ENCODE measurements at regions not wholly inside any gene's neighbourhood (a gene's known extent, or its start where the extent isn't known, plus 50 kb on each side); places are given as distances from the start of the nearest gene placed in this dataset.
"Not testable (repeated sequence)": the region's sequence is repeated elsewhere in the genome, so short reads cannot be mapped to it uniquely, and the experiment has no call there.

DNA sequence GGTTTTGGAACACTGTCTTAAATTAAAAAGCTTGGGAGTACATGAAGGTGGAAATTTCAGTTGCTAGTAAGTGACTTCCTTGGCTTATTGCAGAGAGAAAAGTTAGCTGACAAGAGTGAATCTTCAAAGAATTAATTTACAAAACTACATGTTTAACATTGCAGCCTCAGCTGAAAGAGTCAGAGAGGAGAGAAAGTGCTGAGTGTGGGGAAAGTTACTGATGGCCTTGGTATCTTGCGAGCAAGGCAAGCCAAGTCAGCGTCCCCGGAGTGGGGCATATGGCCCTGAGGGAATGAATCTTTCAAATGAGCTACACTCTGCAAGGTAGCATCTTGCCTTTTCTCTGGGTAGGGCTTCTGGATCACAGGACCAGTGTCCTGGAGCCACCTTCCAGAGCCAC is 131.3 kb downstream of the LPIN1 start:
- DNase-seq: no peak

DNA sequence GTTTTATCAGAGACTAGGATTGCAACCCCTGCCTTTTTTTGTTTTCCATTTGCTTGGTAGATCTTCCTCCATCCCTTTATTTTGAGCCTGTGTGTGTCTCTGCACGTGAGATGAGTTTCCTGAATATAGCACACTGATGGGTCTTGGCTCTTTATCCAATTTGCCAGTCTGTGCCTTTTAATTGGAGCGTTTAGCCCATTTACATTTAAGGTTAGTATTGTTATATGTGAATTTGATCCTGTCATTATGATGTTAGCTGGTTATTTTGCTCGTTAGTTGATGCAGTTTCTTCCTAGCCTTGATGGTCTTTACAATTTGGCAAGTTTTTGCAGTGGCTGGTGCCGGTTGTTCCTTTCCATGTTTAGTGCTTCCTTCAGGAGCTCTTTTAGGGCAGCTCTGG is 138.8 kb downstream of the LPIN1 start:
- DNase-seq: not testable (repeated sequence)

DNA sequence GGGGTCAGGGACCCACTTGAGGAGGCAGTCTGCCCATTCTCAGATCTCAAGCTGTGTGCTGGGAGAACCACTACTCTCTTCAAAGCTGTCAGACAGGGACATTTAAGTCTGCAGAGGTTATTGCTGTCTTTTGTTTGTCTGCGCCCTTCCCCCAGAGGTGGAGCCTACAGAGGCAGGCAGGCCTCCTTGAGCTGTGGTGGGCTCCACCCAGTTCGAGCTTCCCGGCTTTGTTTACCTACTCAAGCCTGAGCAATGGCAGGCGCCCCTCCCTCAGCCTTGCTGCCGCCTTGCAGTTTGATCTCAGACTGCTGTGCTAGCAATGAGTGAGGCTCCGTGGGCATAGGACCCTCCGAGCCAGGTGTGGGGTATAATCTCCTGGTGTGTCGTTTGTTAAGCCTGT is 140.5 kb downstream of the LPIN1 start:
- peak in 1 of 2 experiments; percentile 34 for DNase-seq

DNA sequence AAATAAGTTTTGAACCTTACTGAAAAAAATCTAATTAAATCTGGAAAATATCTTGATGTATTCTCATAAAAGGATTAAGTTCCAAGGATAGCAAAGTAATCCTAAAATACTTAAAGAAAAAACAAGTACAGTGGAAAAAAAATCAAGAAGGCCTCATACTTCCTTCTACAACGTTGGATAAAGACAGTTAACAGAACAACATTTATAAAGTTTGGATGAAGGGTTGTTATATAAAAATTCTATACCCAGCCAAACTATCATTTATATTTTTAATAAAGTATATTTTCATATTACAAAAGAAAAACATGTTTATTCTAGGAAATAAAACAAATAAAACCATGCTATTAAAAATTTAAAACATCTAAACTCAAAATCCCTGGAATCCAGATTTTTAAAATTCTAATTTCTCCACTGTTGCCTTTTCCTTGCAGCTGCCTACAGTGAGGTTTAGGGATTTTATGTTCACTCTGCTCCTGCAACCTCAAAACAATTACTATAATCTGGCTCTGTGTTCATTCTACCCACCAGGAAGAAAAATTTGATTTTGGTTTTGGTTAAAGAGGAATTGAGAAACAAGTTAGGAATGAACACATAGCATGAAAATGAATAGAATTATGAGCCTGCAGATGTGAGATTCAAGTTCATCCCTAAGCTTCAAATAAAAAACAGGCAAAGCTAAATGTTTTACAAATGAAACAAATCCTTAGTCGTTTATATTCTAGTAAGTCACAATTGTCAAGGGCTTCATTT is 142.8 kb downstream of the LPIN1 start:
- no peak for DNase-seq

DNA sequence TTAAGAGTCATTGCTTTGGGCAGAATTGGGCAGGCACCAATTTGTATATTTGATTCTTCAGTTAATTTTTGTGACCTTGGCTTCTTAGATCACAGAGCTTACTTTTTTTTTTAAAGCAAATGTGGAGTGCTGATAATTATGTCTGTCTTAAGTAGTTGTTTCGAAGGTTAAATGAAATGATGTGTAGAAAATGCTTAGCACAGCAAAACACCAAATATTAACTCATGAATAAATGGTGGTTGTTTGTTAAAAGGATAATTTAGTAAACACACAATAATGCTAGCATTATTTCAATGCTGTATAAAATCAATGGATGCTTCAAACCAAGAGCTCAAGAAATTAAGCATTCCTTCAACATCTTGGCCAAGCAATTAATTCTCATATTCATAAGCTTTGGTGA is 143.4 kb downstream of the LPIN1 start:
- DNase-seq: no peak

DNA sequence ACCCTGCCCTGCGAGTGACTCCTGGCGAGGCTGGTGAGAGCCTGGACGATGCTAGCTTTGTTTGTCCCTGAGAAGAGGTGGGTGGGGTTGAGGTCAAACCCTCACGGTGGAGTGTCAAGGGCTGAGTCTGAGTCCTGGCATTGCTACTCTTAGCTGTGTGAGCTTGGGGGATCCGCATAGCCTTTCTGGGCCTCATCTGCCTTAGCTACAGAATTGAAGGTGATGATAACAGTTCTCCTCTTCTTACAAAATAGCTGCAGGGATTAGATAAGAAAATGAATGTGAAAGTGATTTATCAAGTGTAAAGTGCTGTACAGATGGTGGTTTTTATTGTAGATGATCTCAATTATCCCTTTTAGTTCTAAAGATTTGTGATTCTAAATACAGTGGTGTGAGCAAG is 144.6 kb downstream of the LPIN1 start:
- DNase-seq: peak in 1 of 2 experiments; percentile 9

DNA sequence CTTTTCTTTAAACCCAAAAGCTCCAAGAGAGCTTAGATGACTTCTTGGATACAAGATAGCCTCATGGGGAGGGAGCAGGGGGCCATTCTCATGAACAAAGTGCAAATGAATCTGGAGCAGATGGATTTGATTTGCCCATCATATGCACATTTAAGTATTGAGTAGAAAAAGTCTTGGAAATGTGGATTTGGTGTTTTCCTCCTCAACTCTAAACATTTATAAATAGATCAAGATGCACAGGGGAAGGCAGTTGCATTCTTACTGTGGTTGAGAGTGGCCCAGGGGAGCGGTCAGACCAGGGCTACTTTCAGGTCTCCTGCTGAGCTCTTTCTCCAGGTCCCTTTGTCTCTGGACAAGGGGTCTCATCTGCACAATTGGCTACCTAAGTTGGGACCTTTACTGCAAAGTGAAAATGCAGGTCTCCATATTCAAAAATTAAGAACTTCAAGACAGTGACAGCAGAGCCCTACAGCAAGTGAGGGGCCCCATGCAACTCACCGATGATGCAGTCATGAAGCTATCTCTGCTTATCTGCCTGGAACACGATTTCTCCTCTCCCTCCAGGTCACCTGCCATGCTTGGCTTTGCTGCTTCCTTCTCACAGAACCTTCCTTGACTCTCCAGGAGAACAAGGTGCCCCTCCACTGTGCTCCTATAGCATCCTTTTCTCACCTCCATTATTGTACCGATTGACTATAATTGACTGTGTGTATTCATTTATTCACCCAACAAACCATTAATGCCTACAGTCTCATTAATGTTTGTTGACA is 145.4 kb downstream of the LPIN1 start:
- no peak for DNase-seq

DNA sequence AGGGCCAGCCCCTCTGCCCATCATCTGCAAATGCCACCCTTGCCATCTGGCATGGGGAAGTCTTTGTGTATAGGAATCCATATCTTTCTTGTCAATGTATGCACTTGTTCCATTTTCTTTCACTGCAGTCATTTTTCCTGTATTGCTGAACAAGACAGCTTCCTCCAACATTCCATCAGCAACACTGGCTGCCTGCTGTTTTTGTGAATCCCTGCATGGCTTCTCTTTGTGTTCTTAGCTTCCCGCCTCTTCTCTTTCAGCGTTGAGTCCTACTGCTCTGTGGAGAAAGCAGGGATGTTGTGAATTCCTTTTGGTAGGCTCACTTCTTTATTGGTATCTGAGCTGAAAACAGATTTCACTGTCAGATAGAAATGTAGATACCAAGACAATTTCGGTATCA is 150.0 kb downstream of the LPIN1 start:
- no peak for DNase-seq

DNA sequence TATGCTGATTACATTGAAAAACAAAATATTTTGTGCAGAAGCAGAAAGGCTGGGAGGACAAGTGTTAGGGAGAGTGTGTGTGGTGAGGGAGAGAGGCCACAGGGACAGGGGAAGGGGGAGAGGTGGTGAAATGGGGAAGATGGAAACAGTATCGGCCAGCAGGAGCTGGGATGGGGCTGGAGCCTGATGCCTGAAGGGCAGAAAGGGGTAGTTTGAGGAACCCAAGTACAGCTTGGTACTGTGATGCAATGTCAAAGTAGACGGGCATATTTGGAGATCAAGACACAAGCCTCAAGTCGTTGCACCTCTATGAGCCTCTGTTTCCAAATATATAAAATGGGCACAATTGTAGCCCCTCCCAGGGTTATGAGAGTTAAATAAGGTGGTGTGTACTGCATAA is 152.1 kb downstream of the LPIN1 start:
- DNase-seq: no peak

DNA sequence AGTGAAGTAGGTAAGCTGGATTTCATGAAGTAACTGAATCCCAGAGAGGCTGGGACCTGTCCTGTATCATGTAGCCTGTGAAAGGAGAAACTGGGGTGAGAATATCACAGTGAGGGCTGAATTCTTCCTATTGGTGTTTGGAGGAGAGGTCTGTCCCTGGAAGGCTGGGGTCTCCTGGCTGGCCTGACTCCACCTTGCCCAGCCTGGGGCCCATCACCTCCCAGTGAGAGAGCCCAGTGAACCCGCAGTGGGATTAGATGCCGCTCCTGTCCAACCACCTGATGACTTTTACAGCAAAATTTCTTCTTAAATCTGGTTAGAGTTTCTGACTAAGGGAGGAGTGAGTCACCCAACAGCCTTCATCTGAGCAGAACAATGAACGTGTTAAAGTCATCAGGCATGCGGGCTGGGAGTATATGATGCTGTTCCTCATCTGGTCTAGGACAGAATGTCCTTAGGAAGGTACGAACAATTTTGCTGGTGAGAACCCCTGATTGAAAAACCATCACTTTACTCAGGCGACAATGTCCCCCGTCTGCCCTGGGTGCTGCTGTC is 152.9 kb downstream of the LPIN1 start:
- no peak for DNase-seq

DNA sequence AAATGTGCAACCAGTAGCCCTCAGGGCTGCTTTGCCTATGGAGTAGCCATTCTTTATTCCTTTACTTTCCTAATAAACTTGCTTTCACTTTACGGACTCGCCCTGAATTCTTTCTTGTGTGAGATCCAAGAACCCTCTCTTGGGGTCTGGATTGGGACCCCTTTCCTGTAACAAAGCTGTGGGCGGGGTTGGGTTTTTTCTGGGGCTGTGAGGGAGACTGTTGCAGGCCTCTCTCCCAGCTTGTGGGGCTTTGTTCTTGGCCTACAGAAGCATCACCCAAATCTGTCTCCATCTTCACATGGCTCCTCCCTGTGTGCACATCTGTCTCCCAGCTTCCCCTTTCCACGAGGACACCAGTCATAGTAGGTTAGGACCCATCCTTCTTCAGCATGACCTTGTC is 154.5 kb downstream of the LPIN1 start:
- DNase-seq: not testable (repeated sequence)

DNA sequence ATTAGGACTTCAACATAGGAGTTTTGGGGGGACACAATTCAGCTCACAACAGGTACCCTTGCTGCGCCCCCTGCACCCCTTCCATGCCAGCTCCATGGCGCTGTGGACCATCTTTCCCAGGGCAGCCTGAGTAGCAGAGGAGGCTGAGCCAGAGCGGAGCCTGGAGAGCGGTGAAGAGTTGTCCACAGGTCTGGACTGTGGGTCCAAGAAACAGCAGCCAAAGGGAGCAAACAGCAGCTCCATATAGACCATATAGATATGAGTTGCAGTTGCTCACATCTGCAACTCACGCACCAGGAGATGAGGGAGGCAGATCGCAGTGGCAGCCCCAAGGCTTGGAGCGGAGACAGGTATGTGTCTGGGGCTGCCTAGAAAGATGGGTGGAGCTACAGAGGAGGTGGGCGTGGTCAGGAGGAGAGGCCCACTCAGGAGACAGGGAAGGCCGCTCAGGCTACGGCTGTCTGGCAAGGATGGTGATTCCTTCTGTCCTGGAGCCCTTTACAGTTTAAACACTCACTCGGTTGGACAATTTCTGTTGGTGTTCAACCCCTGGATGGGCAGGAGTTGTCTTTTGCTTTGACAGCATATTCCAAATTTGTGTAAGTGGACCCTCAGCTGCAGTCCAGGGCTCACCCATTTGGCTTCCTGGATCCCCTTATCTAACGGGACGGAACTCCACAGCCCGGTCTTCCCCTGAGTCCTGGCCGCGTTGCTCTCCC is 155.1 kb downstream of the LPIN1 start:
- no peak for DNase-seq

DNA sequence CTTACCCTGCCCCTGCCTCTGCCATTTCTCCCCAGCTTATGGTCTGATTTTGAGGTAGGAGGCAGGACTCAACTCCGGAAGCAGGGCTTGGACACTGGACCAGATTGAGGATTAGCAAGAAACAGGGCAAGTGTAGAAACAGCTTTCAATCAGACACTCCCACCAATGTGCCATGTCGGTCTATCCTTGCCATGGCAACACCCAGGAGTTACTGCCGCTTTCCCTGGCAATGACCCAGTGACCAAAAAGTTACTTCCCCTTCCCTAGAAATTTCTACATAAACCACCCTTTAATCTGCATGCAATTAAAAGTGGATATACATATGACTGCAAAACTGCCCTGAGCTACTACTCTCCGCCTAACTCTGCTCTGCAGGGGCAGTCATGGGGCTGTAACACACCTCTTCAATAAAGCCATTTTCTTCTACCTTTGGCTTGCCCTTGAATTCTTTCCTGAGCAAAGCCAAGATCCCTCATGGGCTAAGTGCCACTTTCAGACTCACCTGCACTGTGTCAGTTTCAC is 156.7 kb downstream of the LPIN1 start:
- no peak for DNase-seq

DNA sequence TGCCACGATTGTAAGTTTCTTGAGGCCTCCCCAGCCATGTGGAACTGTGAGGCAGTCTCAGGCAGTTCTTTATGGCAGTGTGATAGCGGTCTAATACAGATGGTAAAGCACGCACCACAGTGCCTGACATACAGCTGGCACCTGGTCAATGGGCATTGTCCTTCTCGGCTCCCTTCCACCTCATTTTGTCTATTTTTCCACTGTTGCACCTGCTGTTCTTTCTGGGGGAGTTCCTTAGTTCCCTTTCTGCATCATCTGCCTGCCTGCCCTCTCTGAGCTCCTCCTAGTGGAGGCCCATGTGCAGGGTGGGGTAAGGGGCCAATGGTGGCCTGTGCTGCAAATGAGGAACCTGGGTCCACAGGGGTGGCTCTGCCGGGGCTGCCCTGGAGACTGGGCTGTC is 157.6 kb downstream of the LPIN1 start:
- no peak for DNase-seq

DNA sequence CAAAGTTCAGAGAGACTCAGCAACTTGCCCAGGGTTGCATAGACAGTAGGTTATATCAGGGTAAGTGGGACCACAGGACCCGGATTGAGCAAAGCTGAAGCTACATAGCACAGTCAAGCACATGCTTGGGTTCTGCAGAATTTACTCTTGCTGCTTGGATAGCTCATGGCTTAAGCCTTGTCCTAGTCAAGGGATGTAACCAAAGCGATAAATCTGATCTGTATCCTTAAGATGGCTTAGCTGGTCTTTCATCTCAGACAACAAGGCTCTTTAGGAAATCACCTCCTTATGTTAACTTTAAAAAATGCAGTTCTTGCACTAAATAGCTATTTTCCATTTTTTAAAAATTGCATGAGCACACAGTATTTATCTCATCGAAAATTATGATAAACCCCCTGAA is 158.5 kb downstream of the LPIN1 start:
- no peak for DNase-seq

DNA sequence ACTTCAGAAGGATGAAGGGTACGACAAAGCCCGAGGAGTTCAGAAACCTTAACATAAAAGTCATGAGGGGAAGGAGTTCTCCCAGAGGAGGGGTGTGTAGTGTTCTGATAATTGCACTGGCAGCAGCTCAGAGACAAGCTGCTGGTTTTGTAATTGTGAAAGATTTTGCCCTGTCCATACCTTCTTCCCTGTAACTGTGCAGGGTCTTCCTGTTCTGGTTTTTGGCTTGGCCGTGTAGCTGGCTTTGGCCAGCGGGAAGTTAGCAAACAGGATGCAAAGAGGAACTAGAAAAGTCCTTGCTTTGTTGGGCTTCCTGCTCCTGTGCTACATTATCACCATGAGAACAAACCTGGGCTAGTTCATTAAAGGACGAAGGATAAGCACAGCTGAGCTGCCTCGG is 160.8 kb downstream of the LPIN1 start:
- DNase-seq: no peak

DNA sequence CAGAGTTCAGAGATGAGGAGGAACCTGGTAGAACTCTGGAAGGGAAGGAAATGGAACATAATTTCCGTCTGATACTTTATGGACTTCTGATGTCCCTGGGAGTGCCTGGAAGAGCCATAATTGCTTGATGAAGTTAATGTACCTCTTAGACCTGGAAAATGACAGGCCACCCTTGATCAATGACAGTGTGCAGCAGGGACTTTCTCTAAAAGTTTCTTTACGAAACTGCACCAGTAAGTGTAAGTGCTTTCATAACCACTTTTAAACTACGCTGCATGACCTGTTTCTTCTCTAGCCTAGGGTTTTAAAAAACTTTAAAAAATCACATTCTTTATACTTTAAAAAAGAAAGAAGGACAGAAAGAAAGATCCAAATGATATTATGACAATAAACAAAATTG is 164.5 kb downstream of the LPIN1 start:
- DNase-seq: no peak

DNA sequence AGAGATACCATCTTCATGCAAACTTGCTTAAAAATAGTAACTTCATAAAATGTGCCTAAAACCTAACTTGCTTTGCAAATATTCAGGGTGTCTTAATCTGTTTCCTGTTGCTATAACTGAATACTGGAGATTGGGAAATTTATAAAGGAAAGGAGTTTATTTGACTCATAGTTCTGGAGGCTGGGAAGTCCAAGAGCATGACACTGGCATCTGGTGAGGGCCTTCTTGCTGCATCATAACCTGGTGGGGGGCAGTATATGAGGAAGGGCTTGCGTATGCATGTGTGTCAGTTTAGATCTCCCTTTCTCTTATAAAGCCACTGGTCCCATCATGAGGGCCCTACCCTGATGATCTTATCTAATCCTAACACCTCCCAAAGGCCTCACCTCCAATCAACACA is 166.5 kb downstream of the LPIN1 start:
- DNase-seq: no peak

DNA sequence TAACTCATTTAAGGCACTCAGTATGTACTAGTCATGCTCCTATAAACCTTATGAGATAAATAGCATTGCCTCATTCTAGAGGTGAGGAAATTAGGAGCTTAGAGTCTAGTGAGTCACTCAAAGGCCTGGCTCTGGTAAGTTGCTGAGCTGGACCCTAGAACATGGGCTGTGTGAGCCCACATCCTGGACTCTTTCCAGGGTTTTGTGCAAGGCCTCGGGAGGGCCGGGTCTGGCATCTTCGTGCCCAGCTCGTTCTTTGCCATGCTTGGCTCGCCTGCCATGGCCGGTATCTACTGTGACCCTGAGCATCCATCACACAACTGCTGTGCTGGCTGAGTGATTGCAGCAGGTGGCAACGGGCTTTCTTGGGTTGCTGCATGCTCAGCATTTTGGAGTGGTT is 168.0 kb downstream of the LPIN1 start:
- DNase-seq: peak in 1 of 2 experiments; percentile 29

DNA sequence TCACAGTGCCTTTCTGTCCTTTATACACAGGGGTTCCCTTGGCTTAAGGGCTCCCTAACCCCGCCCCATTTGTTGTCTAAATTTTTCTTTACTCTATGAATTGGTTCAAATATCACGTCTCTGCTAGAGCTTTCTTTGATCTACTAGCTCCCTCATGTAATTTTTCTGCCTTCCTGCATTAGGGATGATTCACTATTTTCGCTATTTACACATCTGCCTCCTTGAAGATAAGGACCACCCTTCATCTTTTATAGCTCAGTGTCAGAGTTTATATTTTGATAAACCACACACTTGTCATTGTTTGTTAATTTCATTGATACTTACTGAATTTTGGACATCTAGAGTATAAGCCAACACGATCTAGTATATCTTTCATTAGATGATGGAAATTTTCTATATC is 169.2 kb downstream of the LPIN1 start:
- DNase-seq: no peak

DNA sequence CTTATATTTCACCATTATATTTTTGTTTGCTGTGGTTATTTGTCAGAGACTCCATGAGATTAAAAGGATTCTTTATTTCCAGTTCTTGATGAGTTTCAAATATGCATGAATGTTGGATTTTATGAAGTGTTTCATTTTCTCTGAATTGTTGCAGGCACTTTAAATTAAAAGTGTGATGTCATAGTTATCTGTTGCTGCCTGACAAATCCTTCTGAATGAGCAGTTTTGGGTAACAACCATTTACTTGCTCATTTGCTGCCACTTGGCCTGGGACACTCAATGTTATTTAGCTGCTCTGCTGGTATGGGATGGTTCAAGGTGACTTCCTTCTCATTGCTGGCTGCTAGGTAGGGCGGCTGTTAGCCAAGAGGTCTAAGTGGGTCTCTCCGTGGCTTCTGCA is 173.5 kb downstream of the LPIN1 start:
- DNase-seq: no peak

DNA sequence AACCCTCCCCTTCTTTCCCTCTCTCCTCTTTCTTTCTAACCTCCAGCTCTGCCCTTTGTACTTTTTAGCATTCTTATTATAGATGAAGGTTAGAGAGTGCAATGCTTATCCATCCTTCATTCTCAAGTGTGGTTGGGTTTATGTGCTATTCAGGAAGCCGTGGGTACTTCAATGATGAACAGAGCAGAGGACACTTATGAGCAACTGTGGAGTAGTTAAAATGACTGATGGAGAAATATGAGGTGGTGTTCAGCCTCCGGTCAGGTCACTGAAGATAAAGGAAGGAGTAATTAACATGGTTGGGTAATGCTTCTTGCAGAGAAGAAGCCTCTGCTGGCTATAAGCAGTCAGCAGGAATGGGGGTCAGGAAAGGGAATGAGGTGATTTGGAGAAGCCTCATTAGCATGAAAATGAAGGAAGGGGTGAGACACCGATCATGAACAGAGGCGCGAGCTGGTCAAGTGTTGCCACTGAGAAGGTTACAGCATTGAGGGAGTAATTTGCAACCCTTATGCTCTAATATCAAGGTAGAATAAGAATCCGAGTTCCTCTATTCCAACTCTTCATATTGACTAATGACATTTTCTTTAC is 174.7 kb downstream of the LPIN1 start:
- no peak for DNase-seq

DNA sequence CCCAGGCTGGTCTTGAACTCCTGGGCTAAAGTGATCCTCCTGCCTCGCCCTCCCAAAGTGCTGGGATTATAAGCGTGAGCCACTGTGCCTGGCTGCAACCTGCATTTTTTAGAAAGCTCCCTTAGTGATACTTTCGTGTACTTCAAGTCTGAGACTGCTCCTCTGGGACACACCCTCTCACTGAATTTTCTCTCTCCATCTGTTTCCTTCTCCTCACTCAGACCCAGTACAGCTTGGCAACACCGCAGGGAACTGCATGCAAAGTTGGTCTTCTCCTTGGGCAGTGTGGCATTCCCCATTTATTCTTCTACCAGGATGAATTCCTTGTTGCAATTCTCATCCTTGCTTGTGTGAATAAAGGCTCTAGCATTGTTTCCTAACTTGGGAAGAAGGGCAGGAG is 175.9 kb downstream of the LPIN1 start:
- peak in 1 of 2 experiments; percentile 67 for DNase-seq
